Epithelial cell of esophagus (primary cell): ENCODE measurements at regions not wholly inside any gene's neighbourhood (a gene's known extent, or its start where the extent isn't known, plus 50 kb on each side); places are given as distances from the start of the nearest gene placed in this dataset.
A peak's percentile ranks its signal among the peaks of the same experiment; 100 is the strongest.

Experiments used
- DNase-seq: peaks from one replicate; pipeline ENCODE4 v3.0.0; 2010; ENCODE audit warnings: low read depth
- H3K4me3 ChIP-seq: 2 replicates; pipeline ENCODE4 v1.5.1; 2011; ENCODE audit warnings: mild to moderate bottlenecking, low read length, control low read depth
- CTCF ChIP-seq: IDR thresholded peaks from 2 replicates; pipeline ENCODE4 v1.5.1; 2011; ENCODE audit warnings: low read depth, mild to moderate bottlenecking, low read length, control low read depth, inconsistent platforms; ENCODE audit not compliant: insufficient read depth; ENCODE audit errors: missing control alignments

GRCh38 chr5:20554001-20554400 lies 566.0 kb upstream of the CDH18 start:
- no peak overlapping the region for H3K4me3 ChIP-seq
- no peak for TF ChIP-seq CTCF
- no peak for DNase-seq

GRCh38 chr5:20537911-20538703 lies 550.1 kb upstream of the CDH18 start:
- no peak overlapping the region for H3K4me3 ChIP-seq
- DNase-seq, result no peak
- TF ChIP-seq CTCF, result no peak

GRCh38 chr5:20536813-20537212 lies 548.8 kb upstream of the CDH18 start:
- no peak for TF ChIP-seq CTCF
- H3K4me3 ChIP-seq, result no peak overlapping the region
- peak; percentile 1 for DNase-seq

DNA sequence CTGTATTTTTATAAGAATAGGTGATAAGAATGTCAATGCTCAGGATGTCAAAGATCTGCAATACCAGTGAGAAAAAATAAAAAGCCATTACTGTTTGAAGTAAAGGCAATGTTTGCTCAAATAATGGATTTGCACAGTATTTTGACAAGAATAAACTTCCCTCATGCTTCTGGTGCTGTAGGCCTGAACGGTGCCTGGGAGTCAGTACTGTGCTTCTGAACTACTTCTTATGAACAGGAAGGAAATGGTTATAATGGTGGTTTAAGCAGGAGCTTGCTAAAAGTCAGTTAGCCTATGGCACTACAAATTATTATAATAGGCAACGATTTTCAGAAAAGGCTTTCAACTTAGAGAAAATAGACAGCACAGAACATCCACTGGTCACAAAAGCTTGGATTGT lies 548.3 kb upstream of the CDH18 start:
- H3K4me3 ChIP-seq, result no peak overlapping the region
- TF ChIP-seq CTCF, result no peak
- DNase-seq, result no peak

DNA sequence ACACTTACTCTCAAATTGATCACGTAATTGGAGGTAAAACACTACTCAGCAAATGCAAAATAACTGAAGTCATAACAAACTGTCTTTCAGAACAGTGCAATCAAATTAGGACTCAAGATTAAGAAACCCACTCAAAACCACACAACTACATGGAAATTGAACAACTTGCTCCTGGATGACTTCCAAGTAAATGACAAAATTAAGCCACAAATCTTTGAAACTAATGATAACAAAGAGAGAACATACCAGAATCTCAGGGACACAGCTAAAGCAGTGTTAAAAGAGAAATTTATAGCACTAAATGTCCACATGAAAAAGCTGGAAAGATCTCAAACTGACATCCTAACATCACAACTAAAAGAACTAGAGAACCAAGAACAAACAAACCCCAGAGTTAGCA lies 540.5 kb upstream of the CDH18 start:
- no peak overlapping the region for H3K4me3 ChIP-seq
- no peak for DNase-seq
- TF ChIP-seq CTCF, result no peak

DNA sequence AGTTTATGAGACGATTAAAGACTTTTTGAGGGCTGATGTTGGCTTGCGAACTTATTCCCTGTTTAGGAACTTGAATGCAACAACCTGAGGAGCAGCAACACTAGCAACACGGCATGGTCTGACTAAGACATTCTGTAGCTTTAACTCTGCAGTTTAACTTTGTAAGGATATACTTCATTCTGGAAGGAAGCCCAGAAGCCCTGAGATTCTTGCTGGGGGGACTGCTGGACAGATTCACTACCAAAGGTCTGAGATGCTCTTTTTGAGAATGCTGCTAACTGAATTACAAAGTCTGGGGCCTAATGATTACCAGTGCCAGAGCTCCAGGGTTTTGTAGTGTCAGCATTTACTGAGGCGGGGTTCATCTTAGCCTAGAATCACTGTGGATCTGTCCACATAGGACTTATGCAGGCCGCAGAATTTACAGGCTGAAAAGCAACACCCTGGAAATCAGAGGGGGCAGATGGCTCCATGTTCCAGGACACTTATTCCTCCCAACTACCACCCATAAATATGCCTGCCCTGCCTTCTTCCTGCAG lies 537.1 kb upstream of the CDH18 start:
- no peak for DNase-seq
- TF ChIP-seq CTCF, result no peak
- H3K4me3 ChIP-seq, result no peak overlapping the region
